ENCODE measurements at regions not wholly inside any gene's neighbourhood (a gene's known extent, or its start where the extent isn't known, plus 50 kb on each side); places are given as distances from the start of the nearest gene placed in this dataset.

DNA sequence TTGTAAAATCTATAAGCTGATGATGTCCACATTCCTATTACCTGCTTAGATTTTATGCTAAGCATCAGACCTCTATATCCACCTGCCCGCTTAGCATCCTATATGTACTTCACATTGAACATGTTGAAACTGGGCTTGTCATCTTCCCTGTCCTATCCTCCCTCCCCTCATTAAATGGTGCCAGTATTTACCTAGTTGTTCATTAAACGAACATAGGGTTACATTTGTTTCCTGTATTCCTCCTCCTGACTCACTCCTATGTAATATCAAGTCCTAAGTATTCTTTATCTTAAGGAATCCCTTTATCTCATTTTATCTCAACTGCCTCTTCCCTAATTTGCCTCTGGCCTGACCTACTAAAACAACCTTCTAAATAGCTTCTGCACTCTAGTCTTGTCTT, 177.8 kb upstream of the MEF2C start:
- no peaks in the 10 kb centered on the region for H3K4me1 ChIP-seq (ENCODE audit: insufficient read depth)
- H4K20me1 ChIP-seq (ENCODE audit: insufficient read depth, poor library complexity, severe bottlenecking), result no peaks in the 10 kb centered on the region
- TF ChIP-seq CTCF (IDR thresholded peaks at IDR 0.05; ENCODE audit: poor library complexity), result no peak
- no peak for TF ChIP-seq EZH2phosphoT487 (IDR thresholded peaks at IDR 0.05; ENCODE audit: low read depth, severe bottlenecking, unreplicated experiment)
- no peak for TF ChIP-seq EZH2 (IDR thresholded peaks at IDR 0.05; ENCODE audit: borderline replicate concordance)
- H3K36me3 ChIP-seq (replicated peaks; ENCODE audit: insufficient read depth, low read depth), result no peaks in the 10 kb centered on the region
- no peaks in the 10 kb centered on the region for H3K79me2 ChIP-seq
- 67% methylated on average over 2 of the region's 2 CpGs for WGBS (ENCODE audit: low lambda C conversion rate, missing lambda C conversion rate)
- no peak for DNase-seq (ENCODE audit: low spot score)
- H2AFZ ChIP-seq, result no peak overlapping the region
- no peak overlapping the region for H3K4me3 ChIP-seq
- H3K27ac ChIP-seq, result no peak overlapping the region
- H3K9me2 ChIP-seq (replicated peaks; ENCODE audit: insufficient read depth), result no peaks in the 10 kb centered on the region
- no peak overlapping the region for H3K4me2 ChIP-seq
- no peaks in the 10 kb centered on the region for H3K27me3 ChIP-seq
- H3K9me3 ChIP-seq (ENCODE audit: low read depth), result no peaks in the 10 kb centered on the region

GRCh38 chr5:89059274-89059673, 176.3 kb upstream of the MEF2C start:
- Histone ChIP-seq H3K4me2 (no peak overlapping the region), H4K20me1 (ENCODE audit: insufficient read depth, poor library complexity, severe bottlenecking) (no peaks in the 10 kb centered on the region), H3K36me3 (replicated peaks; ENCODE audit: insufficient read depth, low read depth) (no peaks in the 10 kb centered on the region), H3K4me3 (no peak overlapping the region), H3K27ac (no peak overlapping the region), H3K27me3 (no peaks in the 10 kb centered on the region), H3K4me1 (ENCODE audit: insufficient read depth) (no peaks in the 10 kb centered on the region), H2AFZ (no peak overlapping the region), H3K9me2 (replicated peaks; ENCODE audit: insufficient read depth) (no peaks in the 10 kb centered on the region), H3K9me3 (ENCODE audit: low read depth) (no peaks in the 10 kb centered on the region), H3K79me2 (no peaks in the 10 kb centered on the region)
- WGBS (ENCODE audit: low lambda C conversion rate, missing lambda C conversion rate), result 93% methylated on average over 1 of the region's 1 CpG
- DNase-seq (ENCODE audit: low spot score), result no peak
- no peak for TF ChIP-seq EZH2 (IDR thresholded peaks at IDR 0.05; ENCODE audit: borderline replicate concordance)
- no peak for TF ChIP-seq CTCF (IDR thresholded peaks at IDR 0.05; ENCODE audit: poor library complexity)
- TF ChIP-seq EZH2phosphoT487 (IDR thresholded peaks at IDR 0.05; ENCODE audit: low read depth, severe bottlenecking, unreplicated experiment), result no peak

- H3K4me2 ChIP-seq, result no peak overlapping the region
- H3K79me2 ChIP-seq, result no peaks in the 10 kb centered on the region
- no peak for DNase-seq (ENCODE audit: low spot score)
- H3K36me3 ChIP-seq (replicated peaks; ENCODE audit: insufficient read depth, low read depth), result no peaks in the 10 kb centered on the region
- no peak overlapping the region for H3K4me3 ChIP-seq
- no peaks in the 10 kb centered on the region for H3K27me3 ChIP-seq
- H3K9me3 ChIP-seq (ENCODE audit: low read depth), result peaks cover 5% of the 10 kb centered on the region
- H3K27ac ChIP-seq, result no peak overlapping the region
- 63% methylated on average over 3 of the region's 3 CpGs for WGBS (ENCODE audit: low lambda C conversion rate, missing lambda C conversion rate)
- H2AFZ ChIP-seq, result no peak overlapping the region
- H3K4me1 ChIP-seq (ENCODE audit: insufficient read depth), result no peaks in the 10 kb centered on the region
- TF ChIP-seq EZH2 (IDR thresholded peaks at IDR 0.05; ENCODE audit: borderline replicate concordance) (no peak), CTCF (IDR thresholded peaks at IDR 0.05; ENCODE audit: poor library complexity) (no peak), EZH2phosphoT487 (IDR thresholded peaks at IDR 0.05; ENCODE audit: low read depth, severe bottlenecking, unreplicated experiment) (no peak)
- no peaks in the 10 kb centered on the region for H3K9me2 ChIP-seq (replicated peaks; ENCODE audit: insufficient read depth)
- H4K20me1 ChIP-seq (ENCODE audit: insufficient read depth, poor library complexity, severe bottlenecking), result no peaks in the 10 kb centered on the region
These were observed 172.7 kb upstream of the MEF2C start for GRCh38 chr5:89055695-89056085.
